ENCODE measurements at regions not wholly inside any gene's neighbourhood (a gene's known extent, or its start where the extent isn't known, plus 50 kb on each side); places are given as distances from the start of the nearest gene placed in this dataset.
A peak's percentile ranks its signal among the peaks of the same experiment; 100 is the strongest.

- POLR2A ChIA-PET = no interaction called here
- DNase-seq (ENCODE audit: low read depth in 1 of 2, low spot score in 1 of 2) (no peak), FAIRE-seq (no peak), ATAC-seq (no peak)
- no CpG with 5 or more reads among the region's 4 CpGs for WGBS (ENCODE audit: missing lambda C conversion rate)
- Histone ChIP-seq H3K4me1 (peaks cover 14% of the 10 kb centered on the region), H3K4me2 (peak overlapping the region; percentile 47), H3K27ac (peak overlapping the region; percentile 70 to 85; a peak in 5 of 6 replicates), H3K9me3 (no peaks in the 10 kb centered on the region), H3K4me3 (no peak overlapping the region)
- TF ChIP-seq ESRRA (IDR thresholded peaks at IDR 0.05; ENCODE audit: borderline replicate concordance, low read length) (no peak), HOXB5 (CRISPR knock-in tag; IDR thresholded peaks at IDR 0.05) (no peak), FOSB (CRISPR knock-in tag; IDR thresholded peaks at IDR 0.05) (no peak), CEBPB (IDR thresholded peaks at IDR 0.05) (no peak), HMGXB4 (CRISPR knock-in tag; IDR thresholded peaks at IDR 0.05; ENCODE audit: borderline replicate concordance) (no peak), RARB (CRISPR knock-in tag; IDR thresholded peaks at IDR 0.05) (no peak), NPAS2 (CRISPR knock-in tag; IDR thresholded peaks at IDR 0.05; ENCODE audit: borderline replicate concordance) (no peak), RNF2 (IDR thresholded peaks at IDR 0.05; ENCODE audit: borderline replicate concordance, low read depth) (no peak), MAX (IDR thresholded peaks at IDR 0.05) (no peak), ZFP36 (IDR thresholded peaks at IDR 0.05; ENCODE audit: borderline replicate concordance, partially characterized antibody) (no peak), JUNB (IDR thresholded peaks at IDR 0.05) (no peak), ATOH8 (CRISPR knock-in tag; IDR thresholded peaks at IDR 0.05; ENCODE audit: low read depth) (no peak), BCL3 (IDR thresholded peaks at IDR 0.05) (no peak), CHD2 (IDR thresholded peaks at IDR 0.05; ENCODE audit: low read length, partially characterized antibody) (no peak)
- CTCF ChIA-PET = no interaction called here
These were observed 90.2 kb downstream of the THBS2 start for GRCh38 chr6:169163411-169163901.

GRCh38 chr6:169162752-169163407, 90.8 kb downstream of the THBS2 start:
- FAIRE-seq (no peak), DNase-seq (ENCODE audit: low read depth in 1 of 2, low spot score in 1 of 2) (peak; percentile 66 to 73), ATAC-seq (peak; percentile 87 to 96)
- Histone ChIP-seq H3K9me3 (no peaks in the 10 kb centered on the region), H3K4me1 (peaks cover 14% of the 10 kb centered on the region), H3K4me3 (no peak overlapping the region), H3K4me2 (peak overlapping the region; percentile 47), H3K27ac (peak overlapping the region; percentile 70 to 85)
- ChIA-PET CTCF (no interaction called here), POLR2A (no interaction called here)
- WGBS (ENCODE audit: missing lambda C conversion rate) = 57% methylated on average over 12 of the region's 12 CpGs
- TF ChIP-seq FOSL2 (IDR thresholded peaks at IDR 0.05) (peak; percentile 54; the same call in 1 of the 2 replicates), FOSL2 (CRISPR knock-in tag; IDR thresholded peaks at IDR 0.05) (peak; percentile 73), TFCP2L1 (CRISPR knock-in tag; IDR thresholded peaks at IDR 0.05) (no peak), MAFK (IDR thresholded peaks at IDR 0.05; ENCODE audit: partially characterized antibody) (peak; percentile 34), EP300 (IDR thresholded peaks at IDR 0.05) (no peak), TP53 (CRISPR knock-in tag; IDR thresholded peaks at IDR 0.05) (no peak), JUNB (IDR thresholded peaks at IDR 0.05) (peak; percentile 56), RAD21 (conservative IDR thresholded peaks at IDR 0.05 in 1 of 2, IDR thresholded peaks at IDR 0.05 in 1 of 2) (no peak)

Data from A549 (cell line).